ENCODE measurements at regions not wholly inside any gene's neighbourhood (a gene's known extent, or its start where the extent isn't known, plus 50 kb on each side); places are given as distances from the start of the nearest gene placed in this dataset.

- Histone ChIP-seq H3K36me3 (ENCODE audit: insufficient read depth, low read length) (no peaks in the 10 kb centered on the region), H3K4me3 (ENCODE audit: low read length) (no peak overlapping the region), H3K27ac (ENCODE audit: low read depth, low read length) (no peak overlapping the region), H3K4me1 (ENCODE audit: insufficient read depth, low read length) (no peaks in the 10 kb centered on the region), H3K27me3 (ENCODE audit: insufficient read depth, low read length) (no peaks in the 10 kb centered on the region), H3K9ac (ENCODE audit: low read depth, low read length) (no peak overlapping the region), H3K9me3 (ENCODE audit: insufficient read depth, low read depth, low read length) (no peaks in the 10 kb centered on the region)
- 98% methylated on average over 3 of the region's 3 CpGs for WGBS
These were observed 408.7 kb upstream of the PITX2 start for GRCh38 chr4:111031596-111031995.

- WGBS: 84% methylated on average over 7 of the region's 7 CpGs
- no peaks in the 10 kb centered on the region for H3K36me3 ChIP-seq (ENCODE audit: insufficient read depth, low read length)
- H3K4me3 ChIP-seq (ENCODE audit: low read length): no peak overlapping the region
- no peak overlapping the region for H3K9ac ChIP-seq (ENCODE audit: low read depth, low read length)
- no peaks in the 10 kb centered on the region for H3K27me3 ChIP-seq (ENCODE audit: insufficient read depth, low read length)
- no peak overlapping the region for H3K27ac ChIP-seq (ENCODE audit: low read depth, low read length)
- H3K9me3 ChIP-seq (ENCODE audit: insufficient read depth, low read depth, low read length): no peaks in the 10 kb centered on the region
- H3K4me1 ChIP-seq (ENCODE audit: insufficient read depth, low read length): peaks cover 7% of the 10 kb centered on the region; the same call in 1 of the 2 replicates
These were observed 414.9 kb upstream of the PITX2 start for GRCh38 chr4:111037591-111038360.

- H3K36me3 ChIP-seq (ENCODE audit: insufficient read depth, low read length): no peaks in the 10 kb centered on the region
- no peak overlapping the region for H3K4me3 ChIP-seq (ENCODE audit: low read length)
- peaks cover 9% of the 10 kb centered on the region; the same call in 1 of the 2 replicates for H3K4me1 ChIP-seq (ENCODE audit: insufficient read depth, low read length)
- H3K27ac ChIP-seq (ENCODE audit: low read depth, low read length): no peak overlapping the region
- H3K9me3 ChIP-seq (ENCODE audit: insufficient read depth, low read depth, low read length): no peaks in the 10 kb centered on the region
- H3K9ac ChIP-seq (ENCODE audit: low read depth, low read length): no peak overlapping the region
- no peaks in the 10 kb centered on the region for H3K27me3 ChIP-seq (ENCODE audit: insufficient read depth, low read length)
These were observed 418.0 kb upstream of the PITX2 start for GRCh38 chr4:111040904-111041303.

- 98% methylated on average over 5 of the region's 5 CpGs for WGBS
- no peaks in the 10 kb centered on the region for H3K9me3 ChIP-seq (ENCODE audit: insufficient read depth, low read depth, low read length)
- H3K36me3 ChIP-seq (ENCODE audit: insufficient read depth, low read length): no peaks in the 10 kb centered on the region
- H3K27ac ChIP-seq (ENCODE audit: low read depth, low read length): no peak overlapping the region
- no peak overlapping the region for H3K9ac ChIP-seq (ENCODE audit: low read depth, low read length)
- H3K27me3 ChIP-seq (ENCODE audit: insufficient read depth, low read length): no peaks in the 10 kb centered on the region
- H3K4me1 ChIP-seq (ENCODE audit: insufficient read depth, low read length): peaks cover 6% of the 10 kb centered on the region; the same call in 1 of the 2 replicates
- H3K4me3 ChIP-seq (ENCODE audit: low read length): no peak overlapping the region
These were observed 420.4 kb upstream of the PITX2 start for GRCh38 chr4:111043286-111043685.

GRCh38 chr4:111045992-111046391, 423.1 kb upstream of the PITX2 start:
- Histone ChIP-seq H3K27me3 (ENCODE audit: insufficient read depth, low read length) (no peaks in the 10 kb centered on the region), H3K9ac (ENCODE audit: low read depth, low read length) (no peak overlapping the region), H3K9me3 (ENCODE audit: insufficient read depth, low read depth, low read length) (no peaks in the 10 kb centered on the region), H3K36me3 (ENCODE audit: insufficient read depth, low read length) (no peaks in the 10 kb centered on the region), H3K27ac (ENCODE audit: low read depth, low read length) (no peak overlapping the region), H3K4me1 (ENCODE audit: insufficient read depth, low read length) (peaks cover 4% of the 10 kb centered on the region; the same call in 1 of the 2 replicates), H3K4me3 (ENCODE audit: low read length) (no peak overlapping the region)
- 100% methylated on average over 1 of the region's 2 CpGs for WGBS

GRCh38 chr4:111046811-111047210, 423.9 kb upstream of the PITX2 start:
- H3K36me3 ChIP-seq (ENCODE audit: insufficient read depth, low read length): no peaks in the 10 kb centered on the region
- H3K4me3 ChIP-seq (ENCODE audit: low read length): no peak overlapping the region
- WGBS: 97% methylated on average over 2 of the region's 2 CpGs
- no peaks in the 10 kb centered on the region for H3K27me3 ChIP-seq (ENCODE audit: insufficient read depth, low read length)
- H3K9ac ChIP-seq (ENCODE audit: low read depth, low read length): no peak overlapping the region
- 0 out of 2 replicates have a peak, but pooled peaks cover 2% of the 10 kb centered on the region for H3K9me3 ChIP-seq (ENCODE audit: insufficient read depth, low read depth, low read length)
- H3K27ac ChIP-seq (ENCODE audit: low read depth, low read length): no peak overlapping the region
- H3K4me1 ChIP-seq (ENCODE audit: insufficient read depth, low read length): peaks cover 4% of the 10 kb centered on the region; the same call in 1 of the 2 replicates

- Histone ChIP-seq H3K9ac (ENCODE audit: low read depth, low read length) (no peak overlapping the region), H3K27me3 (ENCODE audit: insufficient read depth, low read length) (no peaks in the 10 kb centered on the region), H3K27ac (ENCODE audit: low read depth, low read length) (no peak overlapping the region), H3K36me3 (ENCODE audit: insufficient read depth, low read length) (no peaks in the 10 kb centered on the region), H3K4me1 (ENCODE audit: insufficient read depth, low read length) (no peaks in the 10 kb centered on the region), H3K9me3 (ENCODE audit: insufficient read depth, low read depth, low read length) (0 out of 2 replicates have a peak, but pooled peaks cover 3% of the 10 kb centered on the region), H3K4me3 (ENCODE audit: low read length) (no peak overlapping the region)
- 95% methylated on average over 5 of the region's 5 CpGs for WGBS
These were observed 425.4 kb upstream of the PITX2 start for GRCh38 chr4:111048316-111048715.

GRCh38 chr4:111064342-111064993, 441.6 kb upstream of the PITX2 start:
- 0 out of 2 replicates have a peak overlapping the region, but pooled peaks have one; percentile 10 for H3K27ac ChIP-seq (ENCODE audit: low read depth, low read length)
- H3K9me3 ChIP-seq (ENCODE audit: insufficient read depth, low read depth, low read length): no peaks in the 10 kb centered on the region
- H3K9ac ChIP-seq (ENCODE audit: low read depth, low read length): no peak overlapping the region
- WGBS: 49% methylated on average over 4 of the region's 4 CpGs
- no peaks in the 10 kb centered on the region for H3K27me3 ChIP-seq (ENCODE audit: insufficient read depth, low read length)
- H3K4me1 ChIP-seq (ENCODE audit: insufficient read depth, low read length): peaks cover 11% of the 10 kb centered on the region; the same call in 1 of the 2 replicates
- H3K36me3 ChIP-seq (ENCODE audit: insufficient read depth, low read length): no peaks in the 10 kb centered on the region
- H3K4me3 ChIP-seq (ENCODE audit: low read length): no peak overlapping the region

- no peaks in the 10 kb centered on the region for H3K27me3 ChIP-seq (ENCODE audit: insufficient read depth, low read length)
- no peak overlapping the region for H3K27ac ChIP-seq (ENCODE audit: low read depth, low read length)
- H3K4me1 ChIP-seq (ENCODE audit: insufficient read depth, low read length): peaks cover 11% of the 10 kb centered on the region; the same call in 1 of the 2 replicates
- no peaks in the 10 kb centered on the region for H3K36me3 ChIP-seq (ENCODE audit: insufficient read depth, low read length)
- 93% methylated on average over 2 of the region's 2 CpGs for WGBS
- no peak overlapping the region for H3K4me3 ChIP-seq (ENCODE audit: low read length)
- no peaks in the 10 kb centered on the region for H3K9me3 ChIP-seq (ENCODE audit: insufficient read depth, low read depth, low read length)
- H3K9ac ChIP-seq (ENCODE audit: low read depth, low read length): no peak overlapping the region
These were observed 443.1 kb upstream of the PITX2 start for GRCh38 chr4:111066001-111066400.

- H3K36me3 ChIP-seq (ENCODE audit: insufficient read depth, low read length): no peaks in the 10 kb centered on the region
- no peak overlapping the region for H3K4me3 ChIP-seq (ENCODE audit: low read length)
- H3K27ac ChIP-seq (ENCODE audit: low read depth, low read length): no peak overlapping the region
- H3K27me3 ChIP-seq (ENCODE audit: insufficient read depth, low read length): no peaks in the 10 kb centered on the region
- H3K9me3 ChIP-seq (ENCODE audit: insufficient read depth, low read depth, low read length): no peaks in the 10 kb centered on the region
- H3K9ac ChIP-seq (ENCODE audit: low read depth, low read length): no peak overlapping the region
- peaks cover 11% of the 10 kb centered on the region; the same call in 1 of the 2 replicates for H3K4me1 ChIP-seq (ENCODE audit: insufficient read depth, low read length)
These were observed 443.6 kb upstream of the PITX2 start for GRCh38 chr4:111066447-111066846.

- no peak overlapping the region for H3K27ac ChIP-seq (ENCODE audit: low read depth, low read length)
- H3K9me3 ChIP-seq (ENCODE audit: insufficient read depth, low read depth, low read length): no peaks in the 10 kb centered on the region
- H3K36me3 ChIP-seq (ENCODE audit: insufficient read depth, low read length): no peaks in the 10 kb centered on the region
- no peaks in the 10 kb centered on the region for H3K27me3 ChIP-seq (ENCODE audit: insufficient read depth, low read length)
- no peak overlapping the region for H3K4me3 ChIP-seq (ENCODE audit: low read length)
- 97% methylated on average over 1 of the region's 1 CpG for WGBS
- no peak overlapping the region for H3K9ac ChIP-seq (ENCODE audit: low read depth, low read length)
- peaks cover 11% of the 10 kb centered on the region; the same call in 1 of the 2 replicates for H3K4me1 ChIP-seq (ENCODE audit: insufficient read depth, low read length)
These were observed 444.0 kb upstream of the PITX2 start for GRCh38 chr4:111066887-111067286.
